GM23248 (cell line): ENCODE measurements at regions not wholly inside any gene's neighbourhood (a gene's known extent, or its start where the extent isn't known, plus 50 kb on each side); places are given as distances from the start of the nearest gene placed in this dataset.
"Not testable (repeated sequence)": the region's sequence is repeated elsewhere in the genome, so short reads cannot be mapped to it uniquely, and the experiment has no call there.

Source experiments
- EZH2 ChIP-seq: fragments of 200-600 bp; sonication (generic); IDR thresholded peaks from 2 replicates; pipeline ENCODE4 v1.6.1; 2018; ENCODE audit warnings: antibody characterized with exemption, mild to moderate bottlenecking; ENCODE audit not compliant: insufficient read depth, poor library complexity, severe bottlenecking
- EZH2phosphoT487 ChIP-seq: fragments of 200-600 bp; sonication (generic); IDR thresholded peaks from 2 replicates; pipeline ENCODE4 v1.6.1; 2018; ENCODE audit warnings: antibody characterized with exemption, moderate library complexity, mild to moderate bottlenecking, low read depth; ENCODE audit not compliant: insufficient read depth

GRCh38 chr5:7310656-7311055, 85.3 kb upstream of the ADCY2 start:
- not testable (repeated sequence) for TF ChIP-seq EZH2phosphoT487, EZH2
